Loucy (cell line): ENCODE measurements at regions not wholly inside any gene's neighbourhood (a gene's known extent, or its start where the extent isn't known, plus 50 kb on each side); places are given as distances from the start of the nearest gene placed in this dataset.

Experiments used
- H2AFZ ChIP-seq: fragments of 200-600 bp; sonication (generic); 2 replicates; pipeline ENCODE4 v1.6.0; 2016; ENCODE audit warnings: antibody characterized with exemption, mild to moderate bottlenecking, low read length, moderate library complexity
- H3F3A ChIP-seq: fragments of 200-600 bp; 2 replicates; pipeline ENCODE4 v1.6.0; 2016; ENCODE audit warnings: antibody characterized with exemption, low read depth, mild to moderate bottlenecking
- H3K27me3 ChIP-seq: fragments of 200-600 bp; sonication (generic); 2 replicates; pipeline ENCODE4 v1.6.1; 2014; ENCODE audit warnings: low read length, mild to moderate bottlenecking; ENCODE audit not compliant: insufficient read depth, poor library complexity, severe bottlenecking
- H3K36me3 ChIP-seq: fragments of 200-600 bp; sonication (generic); 2 replicates; pipeline ENCODE4 v1.6.1; 2016; ENCODE audit warnings: low read length; ENCODE audit not compliant: insufficient read depth
- H3K4me1 ChIP-seq: fragments of 200-600 bp; sonication (generic); 2 replicates; pipeline ENCODE4 v1.5.1; 2014; ENCODE audit warnings: low read length, mild to moderate bottlenecking; ENCODE audit not compliant: insufficient read depth, poor library complexity, severe bottlenecking
- H3K4me2 ChIP-seq: fragments of 200-600 bp; sonication (generic); 2 replicates; pipeline ENCODE4 v1.6.0; 2014; ENCODE audit warnings: antibody characterized with exemption, low read length, low read depth, mild to moderate bottlenecking; ENCODE audit not compliant: poor library complexity, severe bottlenecking
- H3K4me3 ChIP-seq: fragments of 200-600 bp; sonication (generic); 2 replicates; pipeline ENCODE4 v1.5.1; 2014; ENCODE audit warnings: low read length, mild to moderate bottlenecking, mixed read lengths; ENCODE audit not compliant: poor library complexity, severe bottlenecking
- H3K79me2 ChIP-seq: fragments of 200-600 bp; sonication (generic); 2 replicates; pipeline ENCODE4 v1.6.1; 2014; ENCODE audit warnings: low read length; ENCODE audit not compliant: insufficient read depth
- H3K9ac ChIP-seq: fragments of 200-600 bp; sonication (generic); 2 replicates; pipeline ENCODE4 v1.6.0; 2014; ENCODE audit warnings: mild to moderate bottlenecking, low read depth, low read length, moderate library complexity; ENCODE audit not compliant: poor library complexity, severe bottlenecking
- H3K9me2 ChIP-seq: fragments of 200-600 bp; sonication (generic); replicated peaks from 2 replicates; pipeline ENCODE4 v1.6.1; 2016; ENCODE audit warnings: low read depth, low read length, mixed read lengths
- H3K9me3 ChIP-seq: fragments of 200-600 bp; sonication (generic); 2 replicates; pipeline ENCODE4 v1.6.1; 2014; ENCODE audit warnings: mild to moderate bottlenecking, antibody characterized with exemption, low read length, low read depth; ENCODE audit not compliant: insufficient read depth
- H4K20me1 ChIP-seq: fragments of 200-600 bp; sonication (generic); 2 replicates; pipeline ENCODE4 v1.6.0; 2014; ENCODE audit warnings: antibody characterized with exemption, low read length, mild to moderate bottlenecking; ENCODE audit not compliant: insufficient read depth, poor library complexity, severe bottlenecking
- CTCF ChIP-seq: fragments of 200-600 bp; sonication (generic); conservative IDR thresholded peaks from 2 replicates; pipeline ENCODE4 v1.5.1; 2014; ENCODE audit warnings: mild to moderate bottlenecking, antibody characterized with exemption, low read length
- EZH2phosphoT487 ChIP-seq: fragments of 200-600 bp; IDR thresholded peaks from 2 replicates; pipeline ENCODE4 v1.6.1; 2018; ENCODE audit warnings: antibody characterized with exemption, mild to moderate bottlenecking, moderate library complexity, borderline replicate concordance

DNA sequence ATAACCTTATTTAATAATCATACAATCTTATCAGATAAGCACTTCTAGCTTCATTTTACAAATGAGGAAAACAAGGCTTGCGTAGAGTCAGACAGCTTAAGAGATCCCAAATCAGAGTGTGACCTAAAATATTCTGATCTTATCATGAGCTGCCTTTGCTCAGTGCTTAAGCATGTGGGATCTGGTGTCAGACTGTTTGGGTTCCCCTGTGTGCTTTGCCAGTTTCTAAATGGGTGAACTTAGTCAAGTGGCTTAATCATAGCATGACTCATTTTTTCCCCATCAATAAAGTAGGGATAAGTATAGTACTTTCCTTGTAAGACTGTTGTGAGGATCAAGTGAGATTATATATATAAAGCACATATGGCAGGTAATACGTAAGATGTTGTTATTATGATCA lies 612.6 kb upstream of the C16orf82 start:
- H3K9me2 ChIP-seq: no peaks in the 10 kb centered on the region
- H3K4me2 ChIP-seq: no peak overlapping the region
- no peak overlapping the region for H3K9ac ChIP-seq
- H4K20me1 ChIP-seq: no peaks in the 10 kb centered on the region
- no peaks in the 10 kb centered on the region for H3K4me1 ChIP-seq
- H2AFZ ChIP-seq: no peak overlapping the region
- no peaks in the 10 kb centered on the region for H3K79me2 ChIP-seq
- H3K4me3 ChIP-seq: no peak overlapping the region
- no peaks in the 10 kb centered on the region for H3F3A ChIP-seq
- H3K27me3 ChIP-seq: no peaks in the 10 kb centered on the region
- H3K9me3 ChIP-seq: no peaks in the 10 kb centered on the region
- TF ChIP-seq EZH2phosphoT487 (no peak), CTCF (no peak)
- H3K36me3 ChIP-seq: no peaks in the 10 kb centered on the region

GRCh38 chr16:26456074-26456473 lies 610.7 kb upstream of the C16orf82 start:
- Histone ChIP-seq H3K27me3 (no peaks in the 10 kb centered on the region), H2AFZ (no peak overlapping the region), H3K4me1 (no peaks in the 10 kb centered on the region), H3K79me2 (no peaks in the 10 kb centered on the region), H4K20me1 (no peaks in the 10 kb centered on the region), H3K36me3 (no peaks in the 10 kb centered on the region), H3K9me3 (no peaks in the 10 kb centered on the region), H3F3A (no peaks in the 10 kb centered on the region), H3K4me3 (no peak overlapping the region), H3K9ac (no peak overlapping the region), H3K9me2 (no peaks in the 10 kb centered on the region), H3K4me2 (no peak overlapping the region)
- TF ChIP-seq CTCF (no peak), EZH2phosphoT487 (no peak)

GRCh38 chr16:26457095-26457494 lies 609.6 kb upstream of the C16orf82 start:
- Histone ChIP-seq H3K79me2 (no peaks in the 10 kb centered on the region), H2AFZ (no peak overlapping the region), H3K27me3 (no peaks in the 10 kb centered on the region), H4K20me1 (no peaks in the 10 kb centered on the region), H3K9me2 (no peaks in the 10 kb centered on the region), H3K4me3 (no peak overlapping the region), H3K36me3 (no peaks in the 10 kb centered on the region), H3K9ac (no peak overlapping the region), H3K9me3 (no peaks in the 10 kb centered on the region), H3K4me1 (no peaks in the 10 kb centered on the region), H3F3A (no peaks in the 10 kb centered on the region), H3K4me2 (no peak overlapping the region)
- no peak for TF ChIP-seq CTCF
- TF ChIP-seq EZH2phosphoT487: no peak
